PC-3 (cell line): ENCODE measurements at regions not wholly inside any gene's neighbourhood (a gene's known extent, or its start where the extent isn't known, plus 50 kb on each side); places are given as distances from the start of the nearest gene placed in this dataset.
"Not testable (repeated sequence)": the region's sequence is repeated elsewhere in the genome, so short reads cannot be mapped to it uniquely, and the experiment has no call there.

ENCODE experiments used
- ATAC-seq: fragments of 200-7000 bp; cut with Tn5 transposase; 2 replicates; pipeline ENCODE4 v1.9.1; 2020; ENCODE audit warnings: mild to moderate bottlenecking, moderate library complexity
- BruUV-seq: library from RNA; stranded (reverse); fragments of 400-500 nt; replicated peaks from 2 replicates; lab custom pipeline; 2021; lab: Mats Ljungman, UMichigan
- CTCF ChIA-PET: fragments of 300-600 bp; sonication (Branson Sonifier 250); formaldehyde crosslinking; loops from one replicate; lab custom pipeline; 2022; ENCODE audit warnings: antibody characterized with exemption; lab: Charles Lee
- POLR2A ChIA-PET: fragments of 300-600 bp; sonication (Branson Sonifier 250); formaldehyde crosslinking; loops from one replicate; lab custom pipeline; 2022; ENCODE audit warnings: antibody characterized with exemption; ENCODE audit not compliant: unreplicated experiment; lab: Charles Lee
- DNase-seq: peaks from one replicate; pipeline ENCODE4 v3.0.0-alpha.2; 2015
- H2AFZ ChIP-seq: fragments of 300-600 bp; sonication (generic); 2 replicates; pipeline ENCODE4 v1.6.0; 2016; ENCODE audit warnings: antibody characterized with exemption, low read length
- H3F3A ChIP-seq: fragments of 300-600 bp; sonication (generic); one replicate; pipeline ENCODE4 v1.6.0; 2017; ENCODE audit warnings: antibody characterized with exemption, low read length, control low read depth, mild to moderate bottlenecking; ENCODE audit not compliant: unreplicated experiment
- H3K27ac ChIP-seq: fragments of 300-600 bp; sonication (generic); 2 replicates; pipeline ENCODE4 v1.5.1; 2016; ENCODE audit warnings: mild to moderate bottlenecking, low read length
- H3K27me3 ChIP-seq: fragments of 300-600 bp; sonication (generic); 2 replicates; pipeline ENCODE4 v1.6.1; 2016; ENCODE audit warnings: low read length, mixed read lengths
- H3K36me3 ChIP-seq: fragments of 300-600 bp; sonication (generic); 2 replicates; pipeline ENCODE4 v1.6.1; 2016; ENCODE audit warnings: low read depth, mixed run types, low read length, mixed read lengths
- H3K4me1 ChIP-seq: fragments of 300-600 bp; sonication (generic); 2 replicates; pipeline ENCODE4 v1.5.1; 2016; ENCODE audit warnings: low read length; ENCODE audit not compliant: insufficient read depth
- H3K4me2 ChIP-seq: fragments of 300-600 bp; sonication (generic); 2 replicates; pipeline ENCODE4 v1.6.0; 2016; ENCODE audit warnings: low read length
- H3K4me3 ChIP-seq: fragments of 300-600 bp; sonication (generic); 2 replicates; pipeline ENCODE4 v1.5.1; 2016; ENCODE audit warnings: mild to moderate bottlenecking, low read length, mixed read lengths
- H3K79me2 ChIP-seq: fragments of 300-600 bp; sonication (generic); 2 replicates; pipeline ENCODE4 v1.6.1; 2017; ENCODE audit warnings: low read length, mixed read lengths
- H3K9ac ChIP-seq: fragments of 300-600 bp; sonication (generic); 2 replicates; pipeline ENCODE4 v1.6.0; 2016; ENCODE audit warnings: mild to moderate bottlenecking, low read length
- H3K9me2 ChIP-seq: fragments of 300-600 bp; sonication (generic); replicated peaks from 2 replicates; pipeline ENCODE4 v1.6.1; 2016; ENCODE audit warnings: mixed run types, low read length, mixed read lengths
- H3K9me3 ChIP-seq: fragments of 300-600 bp; sonication (generic); 2 replicates; pipeline ENCODE4 v1.6.1; 2016; ENCODE audit warnings: low read length, mixed read lengths
- H4K20me1 ChIP-seq: fragments of 300-600 bp; sonication (generic); 2 replicates; pipeline ENCODE4 v1.6.1; 2016; ENCODE audit warnings: low read length, mixed read lengths
- CTCF ChIP-seq: fragments of 300-600 bp; sonication (generic); conservative IDR thresholded peaks from 2 replicates; pipeline ENCODE4 v1.5.1; 2017; ENCODE audit warnings: antibody characterized with exemption, low read depth, mild to moderate bottlenecking, low read length
- EZH2 ChIP-seq: fragments of 300-600 bp; sonication (generic); IDR thresholded peaks from one replicate; pipeline ENCODE4 v1.6.1; 2017; ENCODE audit warnings: antibody characterized with exemption, mild to moderate bottlenecking, low read length; ENCODE audit not compliant: unreplicated experiment
- EZH2phosphoT487 ChIP-seq: fragments of 300-600 bp; sonication (generic); IDR thresholded peaks from 2 replicates; pipeline ENCODE4 v1.6.1; 2018; ENCODE audit warnings: mild to moderate bottlenecking, antibody characterized with exemption, low read length, borderline replicate concordance
- intact Hi-C: fragments of 100-400 bp; cut with micrococcal nuclease; formaldehyde crosslinking; loops from 2 replicates; pipeline ENCODE4 v1.9.0; 2023

DNA sequence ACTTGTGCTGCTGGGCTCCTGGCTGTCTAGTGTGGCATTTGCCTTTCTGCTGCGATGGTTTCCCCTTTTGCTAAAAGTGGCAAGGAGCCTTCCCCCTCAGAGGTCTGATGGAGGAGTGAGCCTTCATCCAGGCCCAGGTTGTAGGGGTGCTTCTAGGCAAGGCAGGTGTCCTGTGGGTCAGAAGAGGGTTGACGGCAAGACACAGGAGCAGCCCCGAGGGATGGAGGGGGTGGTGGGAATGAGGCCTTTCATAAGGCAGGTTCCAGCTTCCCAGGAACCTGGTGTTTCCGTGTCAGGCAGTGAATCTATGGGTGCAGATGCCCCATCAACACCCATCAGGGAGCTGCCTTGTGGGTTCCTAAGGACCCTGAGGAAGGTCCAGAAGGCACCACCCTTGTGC, 63.0 kb upstream of the TAMM41 start:
- H3K4me2 ChIP-seq: no peak overlapping the region
- DNase-seq: no peak
- no peak for ATAC-seq
- TF ChIP-seq EZH2phosphoT487 (no peak), EZH2 (no peak), CTCF (no peak)
- peaks cover 84% of the 10 kb centered on the region for H3K27me3 ChIP-seq
- no peak overlapping the region for H3K4me3 ChIP-seq
- no peaks in the 10 kb centered on the region for H3F3A ChIP-seq
- no peaks in the 10 kb centered on the region for H3K9me3 ChIP-seq
- H3K36me3 ChIP-seq: no peaks in the 10 kb centered on the region
- H4K20me1 ChIP-seq: no peaks in the 10 kb centered on the region
- CTCF ChIA-PET: no interaction called here
- no peak overlapping the region for H2AFZ ChIP-seq
- H3K27ac ChIP-seq: no peak overlapping the region
- H3K9ac ChIP-seq: no peak overlapping the region
- BruUV-seq: no TSS peak
- intact Hi-C loops: no loop called here
- H3K9me2 ChIP-seq: no peaks in the 10 kb centered on the region
- POLR2A ChIA-PET: no interaction called here
- H3K4me1 ChIP-seq: no peaks in the 10 kb centered on the region
- no peaks in the 10 kb centered on the region for H3K79me2 ChIP-seq

GRCh38 chr3:11910216-11910930, 63.7 kb upstream of the TAMM41 start:
- BruUV-seq: not testable (repeated sequence)
- peaks cover 77% of the 10 kb centered on the region for H3K27me3 ChIP-seq

DNA sequence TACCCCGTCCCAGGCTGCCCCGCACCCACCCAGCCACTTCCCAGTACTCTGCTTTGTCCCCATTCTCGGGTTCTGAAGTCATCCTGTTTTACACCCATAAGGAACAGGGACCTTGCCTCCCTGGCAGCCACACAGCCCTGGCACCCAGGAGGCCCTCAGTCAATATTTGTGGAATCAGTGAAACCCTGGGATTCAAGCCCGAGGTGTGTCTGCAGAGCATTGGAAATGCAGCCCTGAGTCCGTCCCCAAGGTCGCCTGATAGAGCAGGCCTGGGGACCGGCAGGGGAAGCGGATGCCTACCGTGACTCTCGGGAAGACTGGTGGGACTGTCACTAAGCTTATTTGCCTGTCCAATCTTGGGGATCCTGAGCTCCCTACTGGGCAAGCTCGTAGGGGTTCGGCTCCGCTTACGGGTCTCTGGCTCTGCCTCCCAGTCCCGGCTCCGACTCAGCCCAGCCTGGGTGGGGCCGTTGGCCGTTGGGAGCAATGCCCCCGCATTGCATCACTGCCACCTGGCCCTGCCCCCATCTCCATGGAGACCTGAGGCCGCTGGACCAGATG, 64.4 kb upstream of the TAMM41 start:
- TF ChIP-seq CTCF (no peak), EZH2phosphoT487 (no peak), EZH2 (no peak)
- Histone ChIP-seq H3K79me2 (no peaks in the 10 kb centered on the region), H3K9me3 (no peaks in the 10 kb centered on the region), H3K27me3 (peaks cover 73% of the 10 kb centered on the region), H2AFZ (no peak overlapping the region), H4K20me1 (no peaks in the 10 kb centered on the region), H3F3A (no peaks in the 10 kb centered on the region), H3K9me2 (no peaks in the 10 kb centered on the region), H3K36me3 (no peaks in the 10 kb centered on the region), H3K4me1 (no peaks in the 10 kb centered on the region), H3K4me3 (no peak overlapping the region), H3K9ac (no peak overlapping the region), H3K4me2 (no peak overlapping the region), H3K27ac (no peak overlapping the region)
- no TSS peak for BruUV-seq
- intact Hi-C loops: no loop called here
- ChIA-PET CTCF (no interaction called here), POLR2A (no interaction called here)
- DNase-seq: no peak
- no peak for ATAC-seq

More at GRCh38 chr3:11910216-11910930, 63.7 kb upstream of the TAMM41 start:
- H3K27ac ChIP-seq, H3K36me3 ChIP-seq, POLR2A ChIA-PET, ATAC-seq, H3K4me1 ChIP-seq, H3F3A ChIP-seq, H2AFZ ChIP-seq, H3K9me2 ChIP-seq, H3K4me2 ChIP-seq, H3K9me3 ChIP-seq, H3K4me3 ChIP-seq, DNase-seq, CTCF ChIA-PET, H3K79me2 ChIP-seq, H4K20me1 ChIP-seq, H3K9ac ChIP-seq, intact Hi-C loops: not testable (repeated sequence)

- ATAC-seq, H3K79me2 ChIP-seq, intact Hi-C loops, DNase-seq, H3K36me3 ChIP-seq, H4K20me1 ChIP-seq, BruUV-seq, H3K9me3 ChIP-seq, H3K4me1 ChIP-seq, H3F3A ChIP-seq, POLR2A ChIA-PET, CTCF ChIA-PET, H3K4me2 ChIP-seq, H2AFZ ChIP-seq, H3K9me2 ChIP-seq, H3K9ac ChIP-seq, H3K4me3 ChIP-seq, H3K27ac ChIP-seq: not testable (repeated sequence)
- H3K27me3 ChIP-seq: peaks cover 64% of the 10 kb centered on the region
These were observed 65.2 kb upstream of the TAMM41 start for GRCh38 chr3:11911887-11912286.
